ENCODE measurements at regions not wholly inside any gene's neighbourhood (a gene's known extent, or its start where the extent isn't known, plus 50 kb on each side); places are given as distances from the start of the nearest gene placed in this dataset.

- peak; percentile 20; the same call in 1 of the 2 replicates for TF ChIP-seq RERE (CRISPR knock-in tag; IDR thresholded peaks at IDR 0.05; ENCODE audit: low read depth)
- no peak for TF ChIP-seq THAP11 (CRISPR knock-in tag; IDR thresholded peaks at IDR 0.05)
- peak; percentile 36; the same call in 1 of the 2 replicates for TF ChIP-seq ZNF362 (CRISPR knock-in tag; IDR thresholded peaks at IDR 0.05; ENCODE audit: borderline replicate concordance)
- 0 out of 2 replicates have a peak, but pooled peaks have one; percentile 32 for TF ChIP-seq TFE3 (CRISPR knock-in tag; IDR thresholded peaks at IDR 0.05)
- TF ChIP-seq ATF1 (CRISPR knock-in tag; IDR thresholded peaks at IDR 0.05), result no peak
- TF ChIP-seq SALL1 (CRISPR knock-in tag; IDR thresholded peaks at IDR 0.05), result peak; percentile 67; the same call in 1 of the 2 replicates
- no peak for TF ChIP-seq ZNF543 (CRISPR knock-in tag; IDR thresholded peaks at IDR 0.05)
- TF ChIP-seq IKZF5 (CRISPR knock-in tag; IDR thresholded peaks at IDR 0.05), result 0 out of 2 replicates have a peak, but pooled peaks have one; percentile 54
- peak; percentile 61; the same call in 1 of the 2 replicates for TF ChIP-seq HNF4A (CRISPR knock-in tag; IDR thresholded peaks at IDR 0.05)
- TF ChIP-seq ZHX1 (CRISPR knock-in tag; IDR thresholded peaks at IDR 0.05; ENCODE audit: low read depth), result no peak
- TF ChIP-seq CREB3 (CRISPR knock-in tag; IDR thresholded peaks at IDR 0.05), result no peak
- TF ChIP-seq ZNF276 (CRISPR knock-in tag; IDR thresholded peaks at IDR 0.05; ENCODE audit: low read depth), result no peak
- TF ChIP-seq ARNTL (CRISPR knock-in tag; IDR thresholded peaks at IDR 0.05), result no peak
These were observed 65.5 kb upstream of the NR2F2 start (continued) for GRCh38 chr15:96264801-96265515.
